ENCODE measurements at regions not wholly inside any gene's neighbourhood (a gene's known extent, or its start where the extent isn't known, plus 50 kb on each side); places are given as distances from the start of the nearest gene placed in this dataset.
"Not testable (repeated sequence)": the region's sequence is repeated elsewhere in the genome, so short reads cannot be mapped to it uniquely, and the experiment has no call there.

DNA sequence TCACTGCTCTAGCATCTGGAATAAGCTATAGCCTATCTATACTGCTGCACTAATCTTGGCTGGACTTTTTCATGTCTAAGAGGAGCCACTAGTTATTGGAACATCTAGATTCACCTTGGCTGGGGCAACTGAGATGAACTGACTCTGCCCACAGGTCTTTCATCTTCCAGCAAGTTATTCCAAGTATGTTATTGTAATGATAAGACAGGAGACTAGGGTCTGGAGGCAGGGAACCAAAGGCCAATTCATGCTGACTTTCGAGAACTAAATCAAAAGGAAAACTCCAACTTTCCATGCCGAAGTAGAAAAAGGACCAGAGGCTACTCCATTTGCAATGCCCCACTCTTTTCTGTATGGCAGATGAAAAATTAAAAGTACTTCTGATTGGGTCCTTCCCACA, 1243.0 kb upstream of the RAG2 start:
- Histone ChIP-seq H3K27me3 (ENCODE audit: insufficient read depth, low read length) (no peaks in the 10 kb centered on the region), H2AFZ (ENCODE audit: low read length) (no peak overlapping the region), H3K9me3 (ENCODE audit: low read depth, low read length) (no peaks in the 10 kb centered on the region), H3K79me2 (ENCODE audit: insufficient read depth, low read length) (no peaks in the 10 kb centered on the region), H3K36me3 (ENCODE audit: insufficient read depth, low read length) (no peaks in the 10 kb centered on the region), H3K4me3 (ENCODE audit: insufficient read depth, low read length) (no peak overlapping the region), H3K4me2 (ENCODE audit: insufficient read depth, low read length) (no peak overlapping the region), H3K27ac (ENCODE audit: low read depth, low read length) (no peak overlapping the region), H4K20me1 (ENCODE audit: insufficient read depth, low read length) (no peaks in the 10 kb centered on the region), H3K4me1 (ENCODE audit: insufficient read depth, low read length) (no peaks in the 10 kb centered on the region)
- TF ChIP-seq, protein P1, sequence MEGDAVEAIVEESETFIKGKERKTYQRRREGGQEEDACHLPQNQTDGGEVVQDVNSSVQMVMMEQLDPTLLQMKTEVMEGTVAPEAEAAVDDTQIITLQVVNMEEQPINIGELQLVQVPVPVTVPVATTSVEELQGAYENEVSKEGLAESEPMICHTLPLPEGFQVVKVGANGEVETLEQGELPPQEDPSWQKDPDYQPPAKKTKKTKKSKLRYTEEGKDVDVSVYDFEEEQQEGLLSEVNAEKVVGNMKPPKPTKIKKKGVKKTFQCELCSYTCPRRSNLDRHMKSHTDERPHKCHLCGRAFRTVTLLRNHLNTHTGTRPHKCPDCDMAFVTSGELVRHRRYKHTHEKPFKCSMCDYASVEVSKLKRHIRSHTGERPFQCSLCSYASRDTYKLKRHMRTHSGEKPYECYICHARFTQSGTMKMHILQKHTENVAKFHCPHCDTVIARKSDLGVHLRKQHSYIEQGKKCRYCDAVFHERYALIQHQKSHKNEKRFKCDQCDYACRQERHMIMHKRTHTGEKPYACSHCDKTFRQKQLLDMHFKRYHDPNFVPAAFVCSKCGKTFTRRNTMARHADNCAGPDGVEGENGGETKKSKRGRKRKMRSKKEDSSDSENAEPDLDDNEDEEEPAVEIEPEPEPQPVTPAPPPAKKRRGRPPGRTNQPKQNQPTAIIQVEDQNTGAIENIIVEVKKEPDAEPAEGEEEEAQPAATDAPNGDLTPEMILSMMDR (IDR thresholded peaks at IDR 0.05; ENCODE audit: extremely low read depth, low read depth, low read length), result no peak
- DNase-seq (ENCODE audit: insufficient read length, low spot score, missing footprints), result no peak

DNA sequence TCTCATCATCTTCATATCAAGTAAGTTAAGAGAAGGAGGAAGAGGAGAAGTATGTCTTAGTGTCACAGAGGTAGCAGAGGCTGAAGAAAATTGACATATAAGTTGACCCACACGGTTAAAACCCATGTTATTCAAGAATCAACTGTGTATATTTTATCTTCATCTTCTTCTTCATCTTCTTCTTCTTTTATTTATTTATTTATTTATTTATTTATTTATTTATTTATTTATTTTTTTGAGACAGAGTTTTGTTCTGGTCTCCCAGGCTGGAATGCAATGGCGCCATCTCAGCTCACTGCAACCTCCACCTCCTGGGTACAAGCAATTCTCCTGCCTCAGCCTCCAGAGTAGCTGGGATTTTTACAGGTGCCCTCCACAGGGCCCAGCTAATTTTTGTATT, 1242.3 kb upstream of the RAG2 start:
- H3K36me3 ChIP-seq (ENCODE audit: insufficient read depth, low read length); H3K79me2 ChIP-seq (ENCODE audit: insufficient read depth, low read length); H3K9me3 ChIP-seq (ENCODE audit: low read depth, low read length); H3K4me1 ChIP-seq (ENCODE audit: insufficient read depth, low read length); H2AFZ ChIP-seq (ENCODE audit: low read length); H4K20me1 ChIP-seq (ENCODE audit: insufficient read depth, low read length); H3K4me2 ChIP-seq (ENCODE audit: insufficient read depth, low read length); DNase-seq (ENCODE audit: insufficient read length, low spot score, missing footprints); H3K27me3 ChIP-seq (ENCODE audit: insufficient read depth, low read length); H3K4me3 ChIP-seq (ENCODE audit: insufficient read depth, low read length); H3K27ac ChIP-seq (ENCODE audit: low read depth, low read length): not testable (repeated sequence)

DNA sequence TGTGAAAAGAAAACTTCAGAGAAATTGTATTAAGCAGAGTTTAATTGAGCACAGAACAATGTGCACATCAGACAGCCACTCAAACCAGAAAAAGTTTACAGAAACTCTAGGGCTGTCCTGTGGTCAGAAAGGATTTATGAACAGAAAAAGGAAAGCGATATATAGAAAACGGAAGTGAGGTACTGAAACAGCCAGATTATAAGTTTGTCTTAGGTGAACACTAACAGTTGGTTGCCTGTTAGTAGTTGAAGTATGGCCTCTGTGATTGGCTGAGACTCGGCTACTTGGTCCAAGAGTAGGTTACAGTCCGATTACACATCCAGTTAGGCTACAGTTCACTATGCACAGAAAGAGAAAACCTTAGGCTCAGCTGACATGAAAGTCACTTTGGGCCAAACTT, 1232.5 kb upstream of the RAG2 start:
- Histone ChIP-seq H3K4me1 (ENCODE audit: insufficient read depth, low read length) (no peaks in the 10 kb centered on the region), H4K20me1 (ENCODE audit: insufficient read depth, low read length) (no peaks in the 10 kb centered on the region), H3K79me2 (ENCODE audit: insufficient read depth, low read length) (no peaks in the 10 kb centered on the region), H2AFZ (ENCODE audit: low read length) (peak overlapping the region; percentile 15), H3K36me3 (ENCODE audit: insufficient read depth, low read length) (no peaks in the 10 kb centered on the region), H3K9me3 (ENCODE audit: low read depth, low read length) (no peaks in the 10 kb centered on the region), H3K27me3 (ENCODE audit: insufficient read depth, low read length) (no peaks in the 10 kb centered on the region), H3K27ac (ENCODE audit: low read depth, low read length) (no peak overlapping the region), H3K4me3 (ENCODE audit: insufficient read depth, low read length) (no peak overlapping the region), H3K4me2 (ENCODE audit: insufficient read depth, low read length) (no peak overlapping the region)
- no peak for DNase-seq (ENCODE audit: insufficient read length, low spot score, missing footprints)
- TF ChIP-seq, protein P1 (IDR thresholded peaks at IDR 0.05; ENCODE audit: extremely low read depth, low read depth, low read length), result no peak

GRCh38 chr11:37817727-37818270, 1219.8 kb upstream of the RAG2 start:
- DNase-seq (ENCODE audit: insufficient read length, low spot score, missing footprints), result no peak
- TF ChIP-seq, protein P1 (IDR thresholded peaks at IDR 0.05; ENCODE audit: extremely low read depth, low read depth, low read length), result no peak
- no peaks in the 10 kb centered on the region for H4K20me1 ChIP-seq (ENCODE audit: insufficient read depth, low read length)

More at GRCh38 chr11:37817727-37818270, 1219.8 kb upstream of the RAG2 start:
- no peaks in the 10 kb centered on the region for H3K4me1 ChIP-seq (ENCODE audit: insufficient read depth, low read length)
- H2AFZ ChIP-seq (ENCODE audit: low read length), result no peak overlapping the region
- H3K27ac ChIP-seq (ENCODE audit: low read depth, low read length), result no peak overlapping the region
- no peaks in the 10 kb centered on the region for H3K9me3 ChIP-seq (ENCODE audit: low read depth, low read length)
- no peak overlapping the region for H3K4me2 ChIP-seq (ENCODE audit: insufficient read depth, low read length)
- no peaks in the 10 kb centered on the region for H3K79me2 ChIP-seq (ENCODE audit: insufficient read depth, low read length)
- H3K36me3 ChIP-seq (ENCODE audit: insufficient read depth, low read length), result no peaks in the 10 kb centered on the region
- H3K4me3 ChIP-seq (ENCODE audit: insufficient read depth, low read length), result no peak overlapping the region
- H3K27me3 ChIP-seq (ENCODE audit: insufficient read depth, low read length), result no peaks in the 10 kb centered on the region

All from osteoblast (primary cell).